ENCODE measurements at regions not wholly inside any gene's neighbourhood (a gene's known extent, or its start where the extent isn't known, plus 50 kb on each side); places are given as distances from the start of the nearest gene placed in this dataset.
A peak's percentile ranks its signal among the peaks of the same experiment; 100 is the strongest.
"Not testable (repeated sequence)": the region's sequence is repeated elsewhere in the genome, so short reads cannot be mapped to it uniquely, and the experiment has no call there.

DNA sequence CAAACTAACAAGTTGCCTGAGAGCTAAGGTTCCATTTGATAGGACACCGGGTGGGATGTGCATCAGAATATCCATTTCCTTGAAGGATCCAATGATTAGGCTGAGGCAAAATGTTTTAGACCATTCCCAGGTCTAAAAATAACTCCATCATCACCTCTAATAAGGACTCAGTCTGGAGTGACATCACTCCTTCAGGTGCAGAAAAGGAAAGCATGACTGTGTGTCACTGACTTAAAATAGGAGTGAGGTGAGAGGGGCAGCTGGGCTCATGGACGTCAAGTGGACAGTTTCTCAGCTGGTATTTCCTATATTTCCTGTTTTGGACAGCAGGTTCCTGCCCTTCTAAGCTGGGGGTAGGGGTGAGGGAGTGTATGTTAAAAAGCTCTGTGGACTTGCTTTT, 135.9 kb upstream of the PLGLB2 start:
- not testable (repeated sequence) for H3K27ac ChIP-seq; DNase-seq (ENCODE audit: low read depth, low spot score)

DNA sequence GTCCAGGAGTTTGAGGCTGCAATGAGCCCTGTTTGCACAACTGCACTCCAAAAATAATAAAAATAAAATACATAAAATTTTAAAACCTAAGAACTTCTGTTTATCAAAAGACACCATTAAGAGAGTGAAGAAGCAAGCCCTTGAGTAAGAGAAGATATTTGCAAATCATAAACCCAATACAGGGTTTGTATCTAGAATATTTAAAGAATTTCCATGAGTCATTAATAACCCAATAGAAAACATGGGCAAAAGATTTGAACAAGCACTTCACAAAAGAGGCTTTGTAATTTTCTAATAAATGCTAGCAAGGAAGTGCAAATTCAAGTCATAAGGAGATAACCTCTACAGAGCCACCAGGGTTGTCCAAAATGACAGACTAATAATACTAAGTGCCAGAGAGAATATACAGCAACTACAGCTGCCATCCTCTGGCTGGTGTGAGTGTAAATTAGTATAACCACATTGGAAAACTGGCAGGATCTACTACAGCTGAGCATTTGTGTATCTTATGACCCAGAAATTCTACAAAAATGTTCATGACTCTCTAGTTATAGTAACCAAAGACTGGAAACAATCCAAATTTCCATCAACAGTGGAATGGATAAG, 133.0 kb upstream of the PLGLB2 start:
- not testable (repeated sequence) for DNase-seq (ENCODE audit: low read depth, low spot score); H3K27ac ChIP-seq

DNA sequence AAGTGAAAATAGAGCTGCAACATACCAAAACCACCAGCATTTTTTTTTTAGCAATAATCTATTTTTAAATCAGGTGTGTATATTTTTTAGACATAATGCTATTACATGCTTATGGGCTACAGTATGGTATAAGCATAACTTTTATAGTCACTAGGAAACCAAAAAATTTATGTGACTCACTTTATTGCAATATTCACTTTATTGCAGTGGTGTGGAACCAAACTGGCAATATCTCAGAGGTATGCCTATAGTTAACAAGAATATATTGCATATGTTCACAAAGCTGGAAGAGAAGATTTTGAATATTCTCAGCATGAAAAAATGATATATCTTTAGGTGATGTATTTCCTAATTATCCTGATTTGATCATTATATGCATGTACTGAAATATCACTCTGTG, 128.8 kb upstream of the PLGLB2 start:
- not testable (repeated sequence) for DNase-seq (ENCODE audit: low read depth, low spot score); H3K27ac ChIP-seq

DNA sequence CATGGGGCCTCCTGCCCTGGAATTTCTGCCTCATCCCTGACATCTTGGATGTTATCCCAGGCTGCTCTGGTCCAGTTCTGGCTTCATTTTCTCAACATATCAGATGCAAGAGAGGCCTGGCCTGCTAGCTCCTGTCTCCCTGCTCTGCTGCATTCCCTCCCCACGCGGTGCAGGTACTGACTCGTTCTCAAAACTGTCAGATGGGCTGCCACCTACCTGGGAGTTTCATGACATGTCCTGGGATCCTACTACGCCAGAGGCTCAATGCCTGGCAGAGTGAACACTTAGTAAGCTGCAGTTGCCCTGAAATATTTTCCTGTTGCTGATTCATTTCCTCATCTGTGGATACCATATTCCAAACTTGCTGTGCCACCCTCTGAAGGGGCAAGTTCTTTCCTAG, 126.7 kb upstream of the PLGLB2 start:
- not testable (repeated sequence) for DNase-seq (ENCODE audit: low read depth, low spot score); H3K27ac ChIP-seq

DNA sequence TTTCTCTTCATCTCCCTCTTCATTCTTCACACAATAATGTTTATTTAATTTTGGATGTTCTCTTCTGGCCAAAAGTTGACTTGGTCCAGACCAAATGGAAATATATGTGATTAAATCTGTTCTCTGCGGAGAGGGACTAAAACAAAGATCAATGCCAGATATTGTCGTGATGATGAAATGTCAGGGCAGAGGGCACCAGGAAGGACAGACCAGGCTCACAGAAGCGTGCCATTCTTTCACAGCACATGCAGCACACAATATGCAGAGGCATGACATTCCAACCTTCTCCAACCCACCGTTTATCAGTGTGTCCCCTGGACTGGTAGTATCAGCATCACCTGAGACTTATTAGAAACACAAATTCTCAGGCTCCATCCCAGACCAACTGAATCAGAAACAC, 125.2 kb upstream of the PLGLB2 start:
- DNase-seq (ENCODE audit: low read depth, low spot score); H3K27ac ChIP-seq: not testable (repeated sequence)

DNA sequence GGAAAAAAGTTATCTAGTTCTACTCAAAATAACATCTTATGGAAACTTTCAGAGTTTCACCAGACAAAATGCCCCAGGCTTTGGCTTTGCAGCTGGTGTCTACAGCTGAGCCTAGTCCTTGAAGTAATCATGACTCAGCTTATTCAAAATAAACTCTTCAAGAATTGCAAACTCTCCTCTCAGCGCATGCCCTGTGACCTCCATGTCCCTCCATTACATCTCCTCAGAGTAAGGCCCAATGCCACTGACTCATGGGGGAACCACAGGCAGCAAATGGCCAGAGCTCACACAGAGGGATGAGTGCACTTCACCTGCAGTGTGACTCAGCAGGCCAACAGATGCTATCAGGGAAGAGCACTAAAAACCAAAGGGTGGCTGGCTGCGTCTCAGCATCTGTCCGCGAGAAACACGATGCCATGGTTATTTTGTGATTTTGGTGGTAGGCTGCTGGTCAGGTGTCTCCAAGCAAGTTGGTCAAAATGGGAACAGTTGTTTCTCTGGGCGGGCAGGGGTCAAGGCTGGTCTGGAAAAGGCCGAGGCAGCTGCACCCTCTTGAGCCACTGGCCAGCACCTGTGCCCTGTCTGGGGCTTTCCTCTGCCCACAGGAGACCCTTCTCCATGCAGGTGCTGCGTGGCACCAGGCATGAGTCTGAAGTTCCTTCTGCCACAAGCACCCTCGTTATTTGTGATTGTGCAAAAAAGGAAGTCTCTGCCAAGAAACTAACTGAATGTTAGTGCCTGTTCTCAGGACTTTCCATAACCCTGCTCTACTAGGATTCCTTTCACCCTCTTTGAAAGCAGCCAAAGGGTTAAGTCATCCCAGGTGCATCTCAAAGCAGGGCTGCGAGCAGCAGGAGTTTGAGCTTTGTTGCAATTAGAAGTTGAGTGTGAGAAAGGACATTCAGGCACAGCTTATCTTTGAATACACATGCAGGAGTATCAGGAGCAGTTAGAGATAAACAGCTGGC, 118.1 kb upstream of the PLGLB2 start:
- DNase-seq (ENCODE audit: low read depth, low spot score) = peak; percentile 2
- not testable (repeated sequence) for H3K27ac ChIP-seq

DNA sequence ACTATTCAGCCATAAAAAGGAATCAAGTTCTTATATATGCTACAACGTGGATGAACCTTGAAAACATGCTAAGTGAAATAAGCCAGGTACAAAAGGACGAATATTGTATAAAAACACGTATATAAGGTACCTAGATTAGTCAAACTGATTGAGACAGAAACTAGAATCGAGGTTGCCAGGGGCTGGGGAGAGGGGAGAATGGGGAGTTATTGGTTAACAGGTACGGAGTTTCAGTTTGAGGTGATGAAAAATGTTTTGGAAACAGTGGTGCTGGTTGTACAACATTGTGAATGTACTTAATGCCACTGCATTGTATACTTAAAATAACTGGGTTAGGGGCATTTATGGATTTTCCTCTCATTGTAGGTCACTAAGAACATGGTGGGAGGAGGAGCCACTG, 117.0 kb upstream of the PLGLB2 start:
- H3K27ac ChIP-seq; DNase-seq (ENCODE audit: low read depth, low spot score): not testable (repeated sequence)

DNA sequence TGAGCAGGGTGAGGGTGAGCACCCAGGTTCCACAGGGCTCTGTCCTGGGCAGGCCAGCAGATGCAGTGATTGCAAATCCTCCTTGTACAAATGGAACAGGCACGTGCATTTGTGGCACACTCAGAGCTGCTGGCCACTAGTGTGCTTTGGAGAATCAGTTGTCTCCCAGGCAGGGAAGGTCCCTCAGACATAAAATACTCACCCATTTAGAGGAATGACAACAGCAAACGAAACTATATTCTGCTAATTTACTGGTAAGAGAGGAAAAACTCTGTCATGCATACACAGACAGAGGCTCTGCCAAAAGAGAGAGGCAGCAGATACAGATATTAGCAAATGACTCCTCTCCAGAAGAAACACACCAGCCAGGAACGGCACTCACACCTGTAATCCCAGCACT, 116.5 kb upstream of the PLGLB2 start:
- not testable (repeated sequence) for H3K27ac ChIP-seq; DNase-seq (ENCODE audit: low read depth, low spot score)

DNA sequence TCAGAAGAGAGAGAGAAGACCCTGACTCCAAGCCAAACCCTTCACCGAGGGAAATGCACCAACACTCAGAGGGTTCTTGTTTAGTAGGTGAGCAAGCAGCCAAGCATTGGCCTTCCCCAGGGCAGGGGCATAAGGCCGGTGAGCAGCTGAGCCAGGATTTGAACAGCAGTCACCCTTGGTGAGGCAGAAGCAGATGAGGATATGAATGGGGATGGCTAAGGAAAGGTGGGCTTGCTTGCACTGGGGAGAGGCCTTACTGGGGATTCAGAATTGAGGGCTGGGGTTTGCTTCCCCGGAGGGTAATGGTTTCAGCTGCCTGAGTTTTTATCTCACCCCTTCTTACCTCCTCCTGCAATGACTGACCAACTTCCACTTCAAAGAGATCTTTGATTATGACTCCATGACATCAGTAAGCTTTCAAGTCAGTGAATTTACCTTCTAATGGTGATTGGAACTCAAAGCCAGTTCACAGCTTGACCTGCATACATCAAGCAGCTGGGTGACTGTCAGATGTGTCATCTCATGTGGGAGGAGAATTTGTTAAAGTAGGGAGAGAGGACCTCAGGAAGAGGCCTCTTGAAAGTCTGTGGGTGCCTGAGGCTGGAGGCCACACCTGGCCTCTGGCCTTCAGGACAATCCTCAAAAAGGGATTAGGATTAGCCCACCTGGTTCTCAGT, 114.5 kb upstream of the PLGLB2 start:
- DNase-seq (ENCODE audit: low read depth, low spot score); H3K27ac ChIP-seq: not testable (repeated sequence)

DNA sequence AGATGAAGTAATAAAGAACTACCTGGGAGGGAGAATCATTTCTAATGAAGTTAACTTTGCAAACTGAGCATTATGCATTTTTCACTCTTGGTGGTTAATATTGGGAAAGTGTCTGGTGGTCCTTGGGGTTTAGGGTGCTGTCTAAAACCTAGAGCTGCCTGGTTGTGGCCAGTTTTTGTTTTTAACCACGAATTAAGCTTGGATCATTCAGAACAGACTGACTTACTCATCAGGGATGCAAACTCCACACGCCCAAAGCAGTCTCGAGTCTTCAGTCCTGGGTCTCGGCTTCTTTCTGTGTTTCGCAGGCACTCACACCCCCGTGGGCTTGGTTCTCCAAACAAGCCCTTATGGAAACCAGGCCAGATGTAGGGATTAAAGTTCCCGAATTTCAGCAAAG, 113.8 kb upstream of the PLGLB2 start:
- DNase-seq (ENCODE audit: low read depth, low spot score); H3K27ac ChIP-seq: not testable (repeated sequence)

DNA sequence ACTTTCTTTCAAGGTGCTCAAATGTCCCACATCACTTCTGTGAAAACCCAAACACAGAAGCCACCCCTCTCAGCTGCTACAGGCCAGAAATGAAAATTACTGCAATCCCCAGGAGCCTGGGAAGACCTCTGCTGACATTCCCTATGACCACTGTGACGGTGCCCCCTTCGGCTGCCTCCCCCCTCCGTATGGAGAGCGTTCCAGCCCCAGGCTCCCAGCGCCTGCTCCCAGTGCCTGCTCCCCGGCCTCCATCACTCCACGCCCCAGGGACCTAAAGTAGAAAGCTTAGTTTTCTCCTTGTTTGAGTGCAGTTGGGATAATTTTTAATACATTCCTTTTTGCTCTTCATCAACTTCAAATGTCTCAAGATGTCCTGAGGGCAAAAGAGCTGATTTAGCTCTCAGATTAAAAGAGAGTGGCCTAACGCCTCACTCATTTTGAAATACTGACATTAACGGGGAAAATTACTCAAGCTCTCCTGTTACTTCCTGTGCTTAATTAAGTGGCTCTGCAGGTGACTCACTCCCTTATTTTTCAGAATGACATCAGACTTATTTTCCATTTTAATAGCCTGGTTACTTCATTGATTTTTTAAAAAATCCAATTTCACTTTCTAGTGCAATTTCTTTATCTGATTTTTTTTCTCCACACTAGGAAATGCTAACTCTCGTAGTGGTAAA, 112.8 kb upstream of the PLGLB2 start:
- not testable (repeated sequence) for DNase-seq (ENCODE audit: low read depth, low spot score)
- H3K27ac ChIP-seq = peak overlapping the region; percentile 50

DNA sequence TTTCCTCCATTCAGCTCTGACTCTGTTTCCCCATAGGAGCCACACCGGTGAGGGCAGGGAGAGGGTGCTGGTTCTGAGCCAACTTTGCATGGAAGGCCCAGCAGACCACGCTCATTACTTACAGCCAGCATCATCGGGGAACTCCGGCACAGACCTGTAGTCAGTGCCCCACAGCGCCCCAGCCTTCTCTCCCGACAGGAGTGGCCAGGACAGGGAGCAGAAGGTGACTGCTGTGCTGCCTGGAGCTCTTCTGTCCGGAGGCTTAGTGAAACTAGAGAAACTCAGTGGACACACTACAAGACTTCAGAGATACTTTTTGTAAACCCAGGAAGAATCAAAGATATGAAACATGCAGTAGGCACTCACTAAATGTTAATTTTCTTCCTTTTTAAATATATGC, 111.6 kb upstream of the PLGLB2 start:
- DNase-seq (ENCODE audit: low read depth, low spot score); H3K27ac ChIP-seq: not testable (repeated sequence)

DNA sequence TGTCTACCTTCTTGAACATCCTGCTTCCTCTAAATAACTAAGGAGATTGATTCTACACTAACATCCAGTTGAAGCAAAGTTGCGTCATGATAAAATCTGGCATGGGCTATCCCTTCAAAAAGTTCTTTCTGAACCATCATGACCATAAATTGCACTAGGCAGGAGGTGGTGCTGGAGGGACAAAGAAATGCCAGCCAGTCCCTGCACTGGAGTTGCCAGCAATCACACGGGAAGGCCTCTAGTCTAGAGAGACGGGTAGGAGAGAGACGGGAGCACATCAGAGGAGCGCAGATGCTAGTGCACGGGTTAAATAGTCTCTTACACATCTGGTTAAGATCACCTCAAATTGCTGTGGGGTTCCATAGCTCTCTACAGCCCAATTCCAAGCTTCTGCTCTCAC, 111.2 kb upstream of the PLGLB2 start:
- DNase-seq (ENCODE audit: low read depth, low spot score) = not testable (repeated sequence)

DNA sequence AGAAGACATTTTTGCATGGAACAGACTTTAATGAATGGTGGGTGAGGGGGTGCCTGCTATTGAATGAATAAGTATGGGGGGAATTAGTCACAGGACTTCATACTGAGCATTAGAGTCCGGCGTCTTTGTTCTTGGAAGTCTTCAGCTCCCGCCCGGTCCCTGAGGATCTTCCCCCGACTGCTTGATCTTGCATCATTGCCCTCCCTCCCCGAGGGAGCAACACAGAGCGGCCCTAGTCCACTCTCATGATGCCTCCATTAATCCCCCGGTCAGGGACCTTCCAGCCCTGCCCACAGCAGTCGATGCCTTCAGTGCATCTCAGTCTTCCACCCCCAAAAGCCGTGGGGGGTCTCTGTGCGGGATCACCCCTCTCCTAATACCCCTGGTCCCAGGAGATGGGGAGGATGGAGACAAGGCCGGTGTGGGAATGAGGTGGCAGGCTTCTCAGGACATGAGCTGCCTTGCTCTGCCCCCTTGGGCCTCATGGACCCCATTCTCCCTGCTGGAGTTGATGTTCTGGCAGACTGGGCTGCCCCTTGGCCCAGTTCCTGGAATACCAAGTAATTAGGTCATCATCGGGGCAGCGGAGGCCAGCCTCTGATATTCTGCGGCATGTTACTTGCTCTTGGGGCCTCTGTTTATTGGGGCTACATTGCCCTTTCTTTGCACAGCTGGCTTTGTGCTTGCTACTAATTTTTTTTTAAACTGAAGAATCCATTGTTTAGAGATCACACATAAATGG, 110.5 kb upstream of the PLGLB2 start:
- H3K27ac ChIP-seq; DNase-seq (ENCODE audit: low read depth, low spot score): not testable (repeated sequence)

More for the DNA sequence above, 111.2 kb upstream of the PLGLB2 start:
- not testable (repeated sequence) for H3K27ac ChIP-seq

DNA sequence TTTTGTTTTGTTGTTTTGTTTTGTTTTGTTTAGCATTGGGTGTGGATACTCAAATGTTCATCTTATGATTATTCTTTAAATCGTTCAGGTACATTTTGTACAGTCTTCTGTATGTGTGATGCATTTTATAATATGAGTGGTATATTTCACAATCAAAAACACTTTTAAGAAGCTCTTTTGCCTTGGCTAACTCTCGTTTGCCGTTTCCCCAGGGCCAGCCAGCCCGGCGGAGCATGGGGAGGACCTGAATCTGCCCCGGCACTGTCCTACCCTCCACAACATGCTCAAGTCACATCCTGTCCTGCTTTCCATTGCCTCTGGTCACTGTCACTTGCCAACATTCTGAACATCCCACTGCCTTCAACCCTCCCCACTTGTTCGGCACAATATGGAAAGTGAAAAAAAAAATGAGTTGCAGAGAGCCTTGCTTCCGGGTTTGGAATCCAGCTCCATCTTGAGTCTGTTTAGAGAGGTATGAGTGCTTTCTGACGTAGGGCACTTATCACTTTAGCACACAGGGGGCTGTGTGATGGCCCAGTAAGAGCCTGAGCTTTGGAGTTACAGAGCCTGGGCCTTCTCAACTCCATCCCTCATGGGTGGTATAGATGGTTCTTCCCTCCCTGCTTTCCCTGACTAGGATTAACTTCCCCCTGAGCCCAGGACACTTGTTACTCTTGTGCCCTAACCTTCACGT, 109.6 kb upstream of the PLGLB2 start:
- DNase-seq (ENCODE audit: low read depth, low spot score); H3K27ac ChIP-seq: not testable (repeated sequence)

DNA sequence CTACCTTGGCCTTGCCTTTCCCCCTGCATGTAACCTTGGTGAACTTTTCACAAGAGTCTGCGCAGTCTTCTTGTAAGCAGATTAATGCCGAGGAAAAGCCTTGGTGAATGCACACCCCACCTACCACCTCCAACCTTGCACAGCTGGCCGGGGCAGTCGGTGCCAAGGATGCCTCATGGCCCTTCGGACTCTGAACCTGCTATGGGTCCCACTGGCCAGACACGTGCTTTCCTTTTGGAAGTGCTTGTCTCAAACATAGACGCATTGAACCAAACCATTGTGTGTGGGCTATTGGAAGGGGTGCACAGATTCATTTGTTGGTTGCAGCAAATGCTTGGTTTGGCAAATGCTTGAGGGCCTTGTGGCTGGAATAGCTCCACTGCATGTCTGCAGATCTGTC, 109.0 kb upstream of the PLGLB2 start:
- DNase-seq (ENCODE audit: low read depth, low spot score) = not testable (repeated sequence)

DNA sequence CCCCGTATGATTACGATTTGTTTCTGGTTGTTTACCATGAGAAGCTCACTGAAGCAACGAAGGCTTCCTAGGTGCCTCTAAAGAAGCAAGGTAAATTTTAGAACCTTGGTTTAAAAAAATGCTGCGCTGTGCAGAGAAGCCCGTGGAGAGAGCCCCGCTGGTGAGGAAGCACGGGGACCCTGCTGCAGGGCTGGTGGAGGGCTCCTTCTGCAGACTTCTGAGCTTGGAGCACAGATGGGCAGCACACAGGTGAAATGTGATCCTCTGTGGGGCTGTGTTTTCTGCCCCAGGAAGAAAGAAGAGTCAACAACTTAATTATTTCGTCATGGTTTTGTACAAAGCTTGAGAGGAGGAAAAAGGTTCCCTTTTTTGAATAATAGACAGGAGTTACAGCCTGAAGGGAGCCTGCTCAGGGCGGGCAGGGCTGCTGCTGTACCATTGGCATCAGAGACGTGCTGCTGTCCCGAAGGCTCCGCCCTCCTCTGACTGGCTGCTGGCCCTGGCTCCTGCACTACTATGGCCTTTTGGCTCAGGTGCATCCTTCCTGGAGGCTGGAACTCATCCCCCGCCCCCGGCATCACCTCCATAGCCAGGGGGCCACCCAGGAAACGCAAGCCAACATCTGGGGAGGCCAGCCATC, 108.0 kb upstream of the PLGLB2 start:
- H3K27ac ChIP-seq; DNase-seq (ENCODE audit: low read depth, low spot score): not testable (repeated sequence)

More for the DNA sequence above, 109.0 kb upstream of the PLGLB2 start:
- H3K27ac ChIP-seq = not testable (repeated sequence)

DNA sequence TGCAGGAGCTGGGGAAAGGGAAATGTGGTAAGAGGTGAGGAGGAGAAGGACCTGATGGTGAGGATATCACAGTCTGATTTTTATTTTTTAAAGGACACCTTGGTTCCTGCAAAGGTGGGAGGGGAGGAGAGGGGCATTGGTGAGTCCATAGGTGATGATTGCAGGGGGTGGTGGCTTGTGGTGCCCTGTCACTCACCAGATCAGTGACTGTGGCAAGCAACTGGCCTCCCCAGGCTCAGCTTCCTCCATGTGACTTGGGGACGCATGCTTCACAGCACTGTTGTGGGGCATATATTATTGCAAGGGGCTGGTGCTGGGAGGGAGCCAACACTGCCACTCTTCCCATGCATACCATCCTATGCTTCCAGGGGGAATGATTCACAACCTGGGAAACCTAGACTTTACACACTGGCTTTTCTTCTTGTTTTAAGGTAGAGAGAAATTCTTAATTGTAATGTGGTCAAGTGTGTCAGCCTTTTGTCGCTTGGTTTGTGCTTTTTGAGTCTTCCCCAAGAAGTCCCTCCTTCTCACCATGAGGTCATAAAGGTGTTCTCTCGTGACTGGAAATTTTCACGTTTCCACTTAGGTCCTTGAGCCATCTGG, 106.8 kb upstream of the PLGLB2 start:
- DNase-seq (ENCODE audit: low read depth, low spot score) = not testable (repeated sequence)

More for the DNA sequence above, 106.8 kb upstream of the PLGLB2 start:
- not testable (repeated sequence) for H3K27ac ChIP-seq
